NCI-H748 (cell line): ENCODE measurements at regions not wholly inside any gene's neighbourhood (a gene's known extent, or its start where the extent isn't known, plus 50 kb on each side); places are given as distances from the start of the nearest gene placed in this dataset.
"Not testable (repeated sequence)": the region's sequence is repeated elsewhere in the genome, so short reads cannot be mapped to it uniquely, and the experiment has no call there.

Source experiments
- DNase-seq: peaks from one replicate; lab custom pipeline; 2025; ENCODE audit not compliant: unreplicated experiment; lab: John Stamatoyannopoulos, UW

- DNase-seq = no peak
These were observed 117.4 kb upstream of the NPAS2 start for GRCh38 chr2:100702438-100703109.

GRCh38 chr2:100703213-100703612 lies 116.7 kb upstream of the NPAS2 start:
- DNase-seq = no peak

GRCh38 chr2:100703739-100704138 lies 116.2 kb upstream of the NPAS2 start:
- DNase-seq = no peak

- DNase-seq = no peak
These were observed 115.8 kb upstream of the NPAS2 start for GRCh38 chr2:100704156-100704555.

- DNase-seq = no peak
These were observed 115.2 kb upstream of the NPAS2 start for GRCh38 chr2:100704711-100705110.

DNA sequence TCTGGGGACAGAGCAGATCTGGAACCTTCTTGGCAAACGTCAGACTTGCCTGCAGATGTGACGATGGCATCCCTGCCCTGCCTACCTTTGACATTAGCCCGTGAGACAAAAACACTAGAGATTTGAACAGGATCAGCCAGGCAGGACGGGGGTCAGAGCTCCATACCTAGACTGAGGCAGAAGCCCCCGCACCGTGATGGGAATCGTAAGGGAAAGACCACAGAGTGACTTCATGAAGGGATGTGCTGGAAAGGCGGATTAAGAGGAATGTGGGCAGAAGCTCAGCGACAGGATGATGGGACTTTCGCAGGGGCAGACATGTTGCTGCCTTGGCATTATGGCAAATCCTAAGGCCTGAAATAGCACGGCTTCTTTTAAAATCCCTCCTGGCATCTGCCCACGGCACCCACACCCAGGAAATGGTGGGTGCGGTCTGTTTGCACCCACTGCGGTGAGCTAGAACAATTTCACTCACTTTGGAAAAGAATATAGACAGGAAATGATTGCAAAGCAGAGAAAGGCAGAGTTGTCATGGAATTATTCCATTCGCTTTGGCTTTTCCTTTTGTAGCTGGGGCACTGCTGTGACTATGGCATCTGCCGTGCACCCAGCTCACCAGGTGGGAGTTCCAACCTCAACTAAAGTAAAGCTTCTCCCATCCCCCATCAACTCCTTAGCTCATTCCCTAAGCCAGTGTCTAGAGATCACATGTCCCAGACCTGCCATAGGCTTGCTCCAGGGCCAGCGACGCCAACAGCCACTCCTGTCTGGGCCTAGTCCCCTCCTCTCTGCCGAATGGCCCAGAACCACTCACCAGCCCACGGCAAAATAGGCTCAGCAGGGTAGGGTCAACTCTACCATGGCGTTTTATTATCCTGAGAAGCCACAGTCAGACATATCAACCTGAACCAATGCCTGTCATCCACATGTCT lies 112.7 kb upstream of the NPAS2 start:
- DNase-seq = no peak

- DNase-seq = no peak
These were observed 111.6 kb upstream of the NPAS2 start for GRCh38 chr2:100708333-100708732.

- DNase-seq = no peak
These were observed 106.8 kb upstream of the NPAS2 start for GRCh38 chr2:100713106-100713505.

- DNase-seq = not testable (repeated sequence)
These were observed 105.4 kb upstream of the NPAS2 start for GRCh38 chr2:100714396-100715010.

DNA sequence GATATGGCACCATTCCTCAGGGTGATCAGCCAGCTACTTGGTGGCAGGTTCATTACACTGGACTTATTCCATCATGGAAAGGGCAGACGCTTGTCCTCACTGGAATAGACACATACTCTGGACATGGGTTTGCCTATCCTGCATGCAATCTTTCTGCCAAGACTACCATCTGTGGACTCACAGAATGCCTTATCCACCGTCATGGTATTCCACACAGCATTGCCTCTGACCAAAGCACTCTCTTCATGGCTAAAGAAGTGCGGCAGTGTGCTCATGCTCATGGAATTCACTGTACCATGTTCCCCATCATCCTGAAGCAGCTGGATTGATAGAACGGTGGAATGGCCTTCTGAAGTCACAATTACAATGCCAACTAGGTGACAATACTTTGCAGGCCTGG lies 104.1 kb upstream of the NPAS2 start:
- DNase-seq = not testable (repeated sequence)

DNA sequence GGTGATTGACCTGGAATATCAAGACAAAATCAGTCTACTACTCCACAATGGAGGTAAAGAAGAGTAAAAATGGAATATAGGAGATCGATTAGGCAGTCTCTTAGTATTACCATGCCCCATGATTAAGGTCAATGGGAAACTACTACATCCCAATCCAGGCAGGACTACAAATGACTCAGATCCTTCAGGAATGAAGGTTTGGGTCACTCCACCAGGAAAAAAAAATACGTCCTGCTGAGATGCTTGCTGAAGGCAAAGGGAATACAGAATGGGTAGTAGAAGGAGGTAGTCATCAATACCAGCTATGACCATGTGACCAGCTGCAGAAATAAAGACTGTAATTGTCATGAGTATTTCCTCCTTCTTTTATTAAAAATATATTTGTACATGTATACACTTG lies 103.4 kb upstream of the NPAS2 start:
- DNase-seq = no peak

DNA sequence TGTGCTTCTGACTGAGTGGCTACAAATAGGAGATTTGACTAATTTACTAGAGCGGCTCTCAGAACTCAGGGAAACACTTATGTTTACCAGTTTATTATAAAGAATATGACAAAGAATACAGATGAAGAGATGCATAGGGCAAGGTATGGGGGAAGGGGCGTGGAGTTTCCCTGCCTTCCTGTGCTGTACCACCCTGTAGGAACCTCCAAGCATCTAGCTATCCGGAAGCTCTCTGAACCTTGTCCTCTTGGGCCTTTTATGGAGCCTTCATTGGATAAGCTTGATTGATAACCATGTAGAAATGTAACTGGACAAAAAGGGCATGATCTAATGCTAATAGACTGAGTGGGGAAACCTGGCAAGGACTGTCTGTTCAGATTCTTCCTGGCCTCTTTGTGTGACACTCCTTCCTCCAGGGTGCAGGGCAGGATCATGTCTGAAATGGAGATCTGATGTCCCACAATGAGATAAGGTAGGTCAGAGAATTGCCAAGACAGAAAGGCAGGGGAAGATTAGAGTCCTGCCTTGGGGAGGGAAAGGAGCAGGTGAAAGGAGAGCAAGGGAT lies 101.8 kb upstream of the NPAS2 start:
- no peak for DNase-seq

DNA sequence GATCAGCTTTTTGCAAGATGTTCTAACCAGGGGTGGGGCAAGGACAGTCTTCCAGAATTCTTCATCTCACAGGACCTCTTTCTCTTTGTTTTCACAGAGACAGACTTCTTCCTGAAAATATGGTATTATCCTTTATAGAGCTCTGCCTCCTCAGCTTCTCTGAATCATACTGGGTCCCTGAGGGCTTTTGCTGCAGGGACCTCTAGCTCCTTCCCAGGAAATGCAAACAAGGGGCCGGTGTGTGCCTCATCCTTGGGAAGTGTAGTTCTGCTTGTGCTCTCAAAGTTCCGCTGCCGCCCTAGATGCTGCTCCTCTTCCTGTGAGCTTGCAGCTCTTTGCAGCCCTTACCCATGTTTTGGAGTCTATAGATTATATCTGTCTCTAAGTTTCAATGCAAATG lies 99.5 kb upstream of the NPAS2 start:
- DNase-seq = no peak

DNA sequence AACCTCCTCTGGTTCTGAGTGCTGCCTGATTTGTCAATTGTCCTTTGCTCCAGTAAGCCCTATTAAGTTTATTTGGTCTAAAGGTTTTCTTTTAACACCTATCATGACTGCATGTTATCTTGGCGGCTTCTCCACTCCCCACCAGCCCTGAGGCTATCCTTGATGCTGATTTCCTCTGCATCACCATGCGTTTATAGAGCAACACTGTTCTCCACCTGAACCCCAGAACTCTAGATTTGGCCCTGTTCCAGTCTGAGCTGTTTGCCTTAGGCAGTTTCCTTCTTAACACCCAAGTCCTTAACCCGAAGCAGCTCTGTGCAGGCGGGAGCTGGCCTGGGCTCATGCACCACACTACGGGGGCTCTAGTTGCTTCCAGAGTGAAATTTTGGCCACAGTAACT lies 98.2 kb upstream of the NPAS2 start:
- DNase-seq = no peak

- DNase-seq = no peak
These were observed 97.8 kb upstream of the NPAS2 start for GRCh38 chr2:100722125-100722524.

GRCh38 chr2:100726866-100727265 lies 93.1 kb upstream of the NPAS2 start:
- no peak for DNase-seq

- DNase-seq = peak; percentile 43
These were observed 89.6 kb upstream of the NPAS2 start for GRCh38 chr2:100730290-100730868.

DNA sequence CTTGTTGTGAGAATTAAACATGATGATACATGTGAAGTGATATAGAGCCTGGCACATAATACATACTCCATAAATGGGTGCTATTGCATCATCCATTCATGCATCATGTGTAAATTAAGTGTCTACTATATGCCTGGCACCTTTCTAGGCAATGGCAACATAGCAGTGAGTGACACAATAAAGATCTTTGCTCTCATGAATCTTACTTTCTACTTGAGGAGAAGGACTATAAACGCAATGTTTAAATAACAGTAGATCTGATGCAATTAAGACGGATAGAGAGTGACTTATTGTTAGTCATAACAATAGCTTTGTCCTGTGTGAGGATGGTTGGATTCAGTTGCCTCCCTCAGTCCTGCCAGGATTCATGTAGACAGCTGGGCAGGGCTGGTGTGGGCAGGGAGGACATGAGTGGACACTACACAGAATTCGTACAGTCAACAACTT lies 88.4 kb upstream of the NPAS2 start:
- DNase-seq = no peak

GRCh38 chr2:100733391-100734187 lies 86.3 kb upstream of the NPAS2 start:
- DNase-seq = no peak
